ENCODE measurements at regions not wholly inside any gene's neighbourhood (a gene's known extent, or its start where the extent isn't known, plus 50 kb on each side); places are given as distances from the start of the nearest gene placed in this dataset.

GRCh38 chr3:30114918-30115317, 491.5 kb upstream of the TGFBR2 start:
- DNase-seq (ENCODE audit: low read depth in 2 of 2), result no peak

GRCh38 chr3:30122359-30122758, 484.0 kb upstream of the TGFBR2 start:
- DNase-seq (ENCODE audit: low read depth in 2 of 2), result no peak

GRCh38 chr3:30123224-30123623, 483.2 kb upstream of the TGFBR2 start:
- DNase-seq (ENCODE audit: low read depth in 2 of 2), result no peak

- DNase-seq (ENCODE audit: low read depth in 2 of 2), result no peak
Observed at GRCh38 chr3:30123755-30124154, 482.6 kb upstream of the TGFBR2 start.

GRCh38 chr3:30124435-30125370, 481.7 kb upstream of the TGFBR2 start:
- DNase-seq (ENCODE audit: low read depth in 2 of 2), result no peak

- no peak for DNase-seq (ENCODE audit: low read depth in 2 of 2)
Observed at GRCh38 chr3:30129765-30130164, 476.6 kb upstream of the TGFBR2 start.

GRCh38 chr3:30130391-30130790, 476.0 kb upstream of the TGFBR2 start:
- DNase-seq (ENCODE audit: low read depth in 2 of 2), result no peak

- DNase-seq (ENCODE audit: low read depth in 2 of 2), result no peak
Observed at GRCh38 chr3:30131191-30131590, 475.2 kb upstream of the TGFBR2 start.

- DNase-seq (ENCODE audit: low read depth in 2 of 2), result no peak
Observed at GRCh38 chr3:30135190-30135589, 471.2 kb upstream of the TGFBR2 start.

- no peak for DNase-seq (ENCODE audit: low read depth in 2 of 2)
Observed at GRCh38 chr3:30139283-30139682, 467.1 kb upstream of the TGFBR2 start.

- no peak for DNase-seq (ENCODE audit: low read depth in 2 of 2)
Observed at GRCh38 chr3:30140356-30141075, 465.9 kb upstream of the TGFBR2 start.

- no peak for DNase-seq (ENCODE audit: low read depth in 2 of 2)
Observed at GRCh38 chr3:30141178-30141581, 465.2 kb upstream of the TGFBR2 start.

- DNase-seq (ENCODE audit: low read depth in 2 of 2), result no peak
Observed at GRCh38 chr3:30141927-30142326, 464.5 kb upstream of the TGFBR2 start.

- no peak for DNase-seq (ENCODE audit: low read depth in 2 of 2)
Observed at GRCh38 chr3:30142946-30143345, 463.5 kb upstream of the TGFBR2 start.

- no peak for DNase-seq (ENCODE audit: low read depth in 2 of 2)
Observed at GRCh38 chr3:30145281-30145680, 461.1 kb upstream of the TGFBR2 start.

- DNase-seq (ENCODE audit: low read depth in 2 of 2), result no peak
Observed at GRCh38 chr3:30146978-30147377, 459.4 kb upstream of the TGFBR2 start.

GRCh38 chr3:30154853-30155252, 451.5 kb upstream of the TGFBR2 start:
- no peak for DNase-seq (ENCODE audit: low read depth in 2 of 2)

- DNase-seq (ENCODE audit: low read depth in 2 of 2), result no peak
Observed at GRCh38 chr3:30155755-30156154, 450.6 kb upstream of the TGFBR2 start.

- no peak for DNase-seq (ENCODE audit: low read depth in 2 of 2)
Observed at GRCh38 chr3:30156586-30157498, 449.6 kb upstream of the TGFBR2 start.

GRCh38 chr3:30161375-30161774, 445.0 kb upstream of the TGFBR2 start:
- no peak for DNase-seq (ENCODE audit: low read depth in 2 of 2)

- no peak for DNase-seq (ENCODE audit: low read depth in 2 of 2)
Observed at GRCh38 chr3:30162579-30162978, 443.8 kb upstream of the TGFBR2 start.

- no peak for DNase-seq (ENCODE audit: low read depth in 2 of 2)
Observed at GRCh38 chr3:30166535-30166934, 439.9 kb upstream of the TGFBR2 start.
